MCF 10A (cell line): ENCODE measurements at regions not wholly inside any gene's neighbourhood (a gene's known extent, or its start where the extent isn't known, plus 50 kb on each side); places are given as distances from the start of the nearest gene placed in this dataset.

Experiments used
- BruUV-seq: library from RNA; stranded (reverse); fragments of 400-500 nt; replicated peaks from 2 replicates; lab custom pipeline; 2021; lab: Mats Ljungman, UMichigan
- CTCF ChIA-PET: fragments of 300-600 bp; sonication (Branson Sonifier 250); formaldehyde crosslinking; extraction: SDS; loops from one replicate; lab custom pipeline; 2021; ENCODE audit warnings: antibody characterized with exemption, inconsistent platforms; lab: Yijun Ruan, JAX
- POLR2A ChIA-PET: fragments of 300-600, 350-650 bp; sonication (Branson Sonifier 250); formaldehyde crosslinking; extraction: SDS; loops from one replicate; lab custom pipeline; 2020; ENCODE audit warnings: antibody characterized with exemption, inconsistent platforms; lab: Yijun Ruan, JAX
- DNase-seq: peaks from one replicate; pipeline ENCODE4 v3.0.0-alpha.2; 2018; ENCODE audit not compliant: unreplicated experiment
- H3K27ac Mint-ChIP-seq: one replicate; pipeline ENCODE4 v1.8.0; 2022; ENCODE audit warnings: mild to moderate bottlenecking, low read depth, mixed read lengths; ENCODE audit not compliant: unreplicated experiment
- H3K27me3 Mint-ChIP-seq: one replicate; pipeline ENCODE4 v1.8.0; 2022; ENCODE audit warnings: mixed read lengths; ENCODE audit not compliant: insufficient read depth, unreplicated experiment
- H3K36me3 Mint-ChIP-seq: one replicate; pipeline ENCODE4 v1.8.0; 2022; ENCODE audit warnings: mild to moderate bottlenecking, moderate library complexity, mixed read lengths; ENCODE audit not compliant: insufficient read depth, unreplicated experiment
- H3K4me1 Mint-ChIP-seq: one replicate; pipeline ENCODE4 v1.8.0; 2022; ENCODE audit warnings: mixed read lengths; ENCODE audit not compliant: insufficient read depth, unreplicated experiment
- H3K4me3 Mint-ChIP-seq: one replicate; pipeline ENCODE4 v1.8.0; 2022; ENCODE audit warnings: mild to moderate bottlenecking, moderate library complexity, mixed read lengths; ENCODE audit not compliant: unreplicated experiment
- H3K9me3 Mint-ChIP-seq: one replicate; pipeline ENCODE4 v1.8.0; 2022; ENCODE audit warnings: mixed read lengths; ENCODE audit not compliant: unreplicated experiment
- intact Hi-C: fragments of 100-400 bp; cut with micrococcal nuclease; formaldehyde crosslinking; loops from 2 replicates; pipeline ENCODE4 v1.14.1; 2022
- TF ChIP-seq, protein P1 (sequence below): fragments of 200-600 bp; IDR thresholded peaks from one replicate; pipeline ENCODE4 v1.8.0; 2022; ENCODE audit warnings: antibody characterized with exemption, mild to moderate bottlenecking; ENCODE audit not compliant: unreplicated experiment

DNA sequence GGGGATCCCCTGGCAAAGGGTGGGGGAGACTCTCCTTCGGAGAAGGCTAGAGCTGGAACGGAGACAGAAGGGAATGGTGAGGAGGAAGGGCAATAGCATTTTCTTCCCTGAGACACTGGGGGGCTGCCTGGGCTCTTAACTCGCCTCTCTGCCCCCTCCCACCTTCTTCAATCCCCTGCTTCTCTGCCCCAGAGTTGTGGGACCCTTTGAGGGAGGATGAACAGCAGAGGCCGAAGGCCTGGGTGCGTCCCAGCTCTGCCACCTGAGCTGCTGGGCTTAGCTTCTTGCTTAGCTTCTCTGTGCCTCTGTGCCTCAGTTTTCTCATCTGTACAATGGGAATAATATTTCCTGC, 72.4 kb downstream of the RTL6 start:
- ChIA-PET CTCF (no interaction called here), POLR2A (no interaction called here)
- Mint-ChIP-seq H3K36me3 (no peaks in the 10 kb centered on the region), H3K9me3 (peaks cover 3% of the 10 kb centered on the region), H3K4me3 (no peak overlapping the region), H3K4me1 (no peaks in the 10 kb centered on the region), H3K27ac (no peak overlapping the region), H3K27me3 (peaks cover 25% of the 10 kb centered on the region)
- intact Hi-C loops: no loop called here
- no peak for DNase-seq
- TF ChIP-seq, protein P1, sequence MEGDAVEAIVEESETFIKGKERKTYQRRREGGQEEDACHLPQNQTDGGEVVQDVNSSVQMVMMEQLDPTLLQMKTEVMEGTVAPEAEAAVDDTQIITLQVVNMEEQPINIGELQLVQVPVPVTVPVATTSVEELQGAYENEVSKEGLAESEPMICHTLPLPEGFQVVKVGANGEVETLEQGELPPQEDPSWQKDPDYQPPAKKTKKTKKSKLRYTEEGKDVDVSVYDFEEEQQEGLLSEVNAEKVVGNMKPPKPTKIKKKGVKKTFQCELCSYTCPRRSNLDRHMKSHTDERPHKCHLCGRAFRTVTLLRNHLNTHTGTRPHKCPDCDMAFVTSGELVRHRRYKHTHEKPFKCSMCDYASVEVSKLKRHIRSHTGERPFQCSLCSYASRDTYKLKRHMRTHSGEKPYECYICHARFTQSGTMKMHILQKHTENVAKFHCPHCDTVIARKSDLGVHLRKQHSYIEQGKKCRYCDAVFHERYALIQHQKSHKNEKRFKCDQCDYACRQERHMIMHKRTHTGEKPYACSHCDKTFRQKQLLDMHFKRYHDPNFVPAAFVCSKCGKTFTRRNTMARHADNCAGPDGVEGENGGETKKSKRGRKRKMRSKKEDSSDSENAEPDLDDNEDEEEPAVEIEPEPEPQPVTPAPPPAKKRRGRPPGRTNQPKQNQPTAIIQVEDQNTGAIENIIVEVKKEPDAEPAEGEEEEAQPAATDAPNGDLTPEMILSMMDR: no peak
- no TSS peak for BruUV-seq

DNA sequence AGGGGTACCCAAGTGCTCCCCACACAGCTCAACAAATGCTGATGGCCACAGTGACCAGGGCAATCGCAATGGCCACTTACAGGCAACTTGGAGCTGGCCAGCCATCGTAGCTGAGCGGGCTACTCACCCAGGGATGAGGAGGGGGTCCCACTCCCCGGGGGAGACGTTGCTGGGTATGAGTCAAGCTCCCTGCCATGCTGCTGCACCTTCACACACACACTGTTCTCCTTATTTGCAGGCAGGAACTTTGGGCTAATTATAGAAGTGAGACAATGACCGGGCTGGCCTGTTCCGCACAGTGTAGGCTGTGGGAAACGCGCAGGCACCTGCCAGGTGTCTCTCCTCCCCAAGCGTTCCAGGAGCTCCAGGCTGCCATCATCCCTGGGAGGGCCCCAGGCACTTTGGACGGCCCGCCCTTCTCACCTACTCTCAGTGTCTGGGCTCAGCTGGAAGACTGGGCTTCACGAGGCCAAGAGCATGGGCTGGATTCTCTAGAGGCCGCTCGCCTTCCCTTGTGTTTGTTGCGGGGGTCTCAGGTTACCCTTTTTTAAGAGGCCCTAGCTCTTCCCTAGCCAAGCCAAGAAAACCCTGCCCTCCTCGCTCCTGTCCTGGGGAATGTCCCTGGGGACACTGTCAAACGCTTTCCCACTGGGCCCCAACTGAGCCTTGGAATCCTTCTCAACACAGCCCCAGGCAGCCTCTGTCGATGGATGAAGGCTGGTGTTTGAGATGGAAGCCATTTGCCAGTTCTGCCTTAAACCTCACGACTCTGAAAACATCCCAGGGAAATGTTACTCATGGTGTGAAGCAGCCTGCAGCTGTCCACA, 73.0 kb downstream of the RTL6 start:
- ChIA-PET CTCF (interaction anchor here (0.7 kb wide), 1 partner anchor 31 kb away, joined by 3 read pairs; no protein-coding TSS in a partner anchor), POLR2A (interaction anchor here (0.5 kb wide), 1 partner anchor 28 kb away, joined by 3 read pairs; no protein-coding TSS in a partner anchor)
- no peak for DNase-seq
- H3K9me3 Mint-ChIP-seq: peaks cover 7% of the 10 kb centered on the region
- H3K4me1 Mint-ChIP-seq: no peaks in the 10 kb centered on the region
- no peak overlapping the region for H3K27ac Mint-ChIP-seq
- intact Hi-C loops: no loop called here
- peaks cover 23% of the 10 kb centered on the region for H3K27me3 Mint-ChIP-seq
- TF ChIP-seq, protein P1: no peak
- H3K4me3 Mint-ChIP-seq: no peak overlapping the region
- no TSS peak for BruUV-seq
- no peaks in the 10 kb centered on the region for H3K36me3 Mint-ChIP-seq

DNA sequence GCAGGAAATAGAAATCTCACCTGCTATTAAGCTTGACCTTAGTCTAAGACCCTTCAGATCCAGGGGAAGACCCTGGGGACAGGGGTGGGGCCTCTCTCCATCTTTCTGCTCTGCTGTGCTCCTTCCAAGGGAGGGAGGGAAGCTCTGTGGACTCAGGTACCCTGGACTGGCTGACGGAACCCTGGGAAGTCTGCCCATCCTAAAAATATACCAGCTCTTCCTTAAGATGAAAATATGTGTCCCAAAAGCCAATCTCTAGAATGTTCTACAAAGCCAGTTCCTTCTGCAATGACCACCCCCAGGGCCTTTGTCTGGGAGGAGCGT, 73.7 kb downstream of the RTL6 start:
- DNase-seq: no peak
- no peaks in the 10 kb centered on the region for H3K4me1 Mint-ChIP-seq
- POLR2A ChIA-PET: interaction anchor here (0.5 kb wide), 1 partner anchor 28 kb away, joined by 3 read pairs; no protein-coding TSS in a partner anchor
- no peaks in the 10 kb centered on the region for H3K36me3 Mint-ChIP-seq
- BruUV-seq: no TSS peak
- H3K27ac Mint-ChIP-seq: no peak overlapping the region
- CTCF ChIA-PET: no interaction called here
- no peak overlapping the region for H3K4me3 Mint-ChIP-seq
- peaks cover 14% of the 10 kb centered on the region for H3K9me3 Mint-ChIP-seq
- intact Hi-C loops: no loop called here
- TF ChIP-seq, protein P1: no peak
- H3K27me3 Mint-ChIP-seq: peaks cover 28% of the 10 kb centered on the region

DNA sequence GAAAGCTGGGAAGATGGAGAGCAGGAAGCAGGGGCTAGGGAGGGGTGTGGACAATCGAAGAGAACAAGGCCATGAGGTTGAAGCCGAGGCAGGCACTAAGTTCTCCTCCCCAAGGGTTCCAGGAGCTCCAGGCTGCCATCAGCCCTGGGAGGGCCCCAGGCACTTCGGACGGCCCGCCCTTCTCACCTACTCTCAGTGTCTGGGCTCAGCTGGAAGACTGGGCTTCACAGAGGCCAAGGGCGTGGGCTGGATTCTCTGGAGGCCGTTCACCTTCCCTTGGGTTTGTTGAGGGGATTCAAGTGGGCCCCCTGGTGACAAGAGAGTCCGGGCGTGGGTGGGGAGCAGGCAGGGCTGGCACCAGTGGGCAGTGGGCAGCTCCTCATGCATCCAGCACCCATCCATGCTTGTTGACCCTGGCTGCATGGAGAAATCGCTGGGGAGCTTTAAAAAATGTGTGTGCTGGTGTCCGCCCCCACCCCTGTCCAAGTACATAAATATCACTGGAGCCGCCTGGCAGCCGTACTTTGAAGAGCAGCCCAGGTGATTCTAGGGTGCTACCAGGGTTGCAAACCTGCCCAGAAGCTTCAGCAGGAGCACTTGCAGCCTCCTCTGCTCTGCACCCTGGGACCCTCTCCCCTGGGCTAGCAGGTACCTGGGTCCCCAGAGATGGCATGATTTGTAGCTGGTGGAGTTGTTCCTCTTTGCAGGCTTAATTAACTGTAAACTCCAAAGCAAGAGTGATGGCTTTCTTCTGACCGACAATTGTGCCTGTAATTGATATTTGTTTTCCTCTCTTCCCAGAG, 74.3 kb downstream of the RTL6 start:
- ChIA-PET CTCF (no interaction called here), POLR2A (interaction anchor here (0.7 kb wide), 1 partner anchor 33 kb away, joined by 3 read pairs; no protein-coding TSS in a partner anchor)
- Mint-ChIP-seq H3K36me3 (no peaks in the 10 kb centered on the region), H3K27me3 (peaks cover 27% of the 10 kb centered on the region), H3K27ac (no peak overlapping the region), H3K4me1 (no peaks in the 10 kb centered on the region), H3K9me3 (peaks cover 17% of the 10 kb centered on the region), H3K4me3 (no peak overlapping the region)
- BruUV-seq: no TSS peak
- TF ChIP-seq, protein P1: no peak
- DNase-seq: no peak
- intact Hi-C loops: no loop called here
